Upper lobe of right lung (tissue), 1 donor: ENCODE measurements at regions not wholly inside any gene's neighbourhood (a gene's known extent, or its start where the extent isn't known, plus 50 kb on each side); places are given as distances from the start of the nearest gene placed in this dataset.

ENCODE experiments used
- ATAC-seq: fragments of 200-7000 bp; cut with Tn5 transposase; one replicate; pipeline ENCODE4 v1.9.1; 2020; ENCODE audit warnings: mild to moderate bottlenecking, moderate library complexity
- DNase-seq: peaks from one replicate; pipeline ENCODE4 v3.0.0-alpha.2; 2020
- H3K27ac ChIP-seq: fragments of 200-600 bp; one replicate; pipeline ENCODE4 v1.8.0; 2022
- H3K27me3 ChIP-seq: fragments of 200-600 bp; one replicate; pipeline ENCODE4 v1.8.0; 2022; ENCODE audit warnings: mild to moderate bottlenecking
- H3K36me3 ChIP-seq: fragments of 200-600 bp; one replicate; pipeline ENCODE4 v1.8.0; 2022
- H3K4me1 ChIP-seq: fragments of 200-600 bp; one replicate; pipeline ENCODE4 v1.8.0; 2022
- H3K4me3 ChIP-seq: fragments of 200-600 bp; one replicate; pipeline ENCODE4 v1.8.0; 2022; ENCODE audit warnings: mild to moderate bottlenecking
- H3K9me3 ChIP-seq: fragments of 200-600 bp; one replicate; pipeline ENCODE4 v1.8.0; 2022
- intact Hi-C: fragments of 100-400 bp; cut with DNase I; formaldehyde crosslinking; loops from one replicate; pipeline ENCODE4 v1.11.0; 2022
- TF ChIP-seq, protein P1 (sequence below): fragments of 200-600 bp; IDR thresholded peaks from one replicate; pipeline ENCODE4 v1.8.0; 2022; ENCODE audit warnings: antibody characterized with exemption
- donor health status: DM: no; HTN: yes; CAD: no; lungs with severe emphysema.

DNA sequence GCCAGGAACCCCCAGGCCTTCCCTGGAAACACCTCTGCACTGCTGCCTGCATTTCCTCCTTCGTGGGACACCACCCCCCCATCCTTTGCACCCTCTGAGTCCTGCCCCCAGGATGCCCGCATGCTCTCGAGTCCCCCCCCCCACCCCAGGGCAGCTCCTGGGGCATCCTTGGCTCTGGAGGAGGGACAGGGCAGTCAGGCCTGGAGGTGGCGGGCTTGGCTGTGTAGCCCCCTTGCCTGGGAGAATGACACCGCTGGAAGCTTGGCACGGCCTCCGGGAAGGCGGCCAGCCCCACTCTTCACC lies 98.9 kb upstream of the GSE1 start:
- H3K27me3 ChIP-seq, result no peaks in the 10 kb centered on the region
- ATAC-seq (no peak), DNase-seq (peak; percentile 89)
- intact Hi-C loops, result no loop called here
- TF ChIP-seq, protein P1, sequence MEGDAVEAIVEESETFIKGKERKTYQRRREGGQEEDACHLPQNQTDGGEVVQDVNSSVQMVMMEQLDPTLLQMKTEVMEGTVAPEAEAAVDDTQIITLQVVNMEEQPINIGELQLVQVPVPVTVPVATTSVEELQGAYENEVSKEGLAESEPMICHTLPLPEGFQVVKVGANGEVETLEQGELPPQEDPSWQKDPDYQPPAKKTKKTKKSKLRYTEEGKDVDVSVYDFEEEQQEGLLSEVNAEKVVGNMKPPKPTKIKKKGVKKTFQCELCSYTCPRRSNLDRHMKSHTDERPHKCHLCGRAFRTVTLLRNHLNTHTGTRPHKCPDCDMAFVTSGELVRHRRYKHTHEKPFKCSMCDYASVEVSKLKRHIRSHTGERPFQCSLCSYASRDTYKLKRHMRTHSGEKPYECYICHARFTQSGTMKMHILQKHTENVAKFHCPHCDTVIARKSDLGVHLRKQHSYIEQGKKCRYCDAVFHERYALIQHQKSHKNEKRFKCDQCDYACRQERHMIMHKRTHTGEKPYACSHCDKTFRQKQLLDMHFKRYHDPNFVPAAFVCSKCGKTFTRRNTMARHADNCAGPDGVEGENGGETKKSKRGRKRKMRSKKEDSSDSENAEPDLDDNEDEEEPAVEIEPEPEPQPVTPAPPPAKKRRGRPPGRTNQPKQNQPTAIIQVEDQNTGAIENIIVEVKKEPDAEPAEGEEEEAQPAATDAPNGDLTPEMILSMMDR, result no peak
- no peaks in the 10 kb centered on the region for H3K36me3 ChIP-seq
- H3K4me3 ChIP-seq, result no peak overlapping the region
- peak overlapping the region; percentile 85 for H3K27ac ChIP-seq
- H3K4me1 ChIP-seq, result peaks cover 23% of the 10 kb centered on the region
- H3K9me3 ChIP-seq, result no peaks in the 10 kb centered on the region

DNA sequence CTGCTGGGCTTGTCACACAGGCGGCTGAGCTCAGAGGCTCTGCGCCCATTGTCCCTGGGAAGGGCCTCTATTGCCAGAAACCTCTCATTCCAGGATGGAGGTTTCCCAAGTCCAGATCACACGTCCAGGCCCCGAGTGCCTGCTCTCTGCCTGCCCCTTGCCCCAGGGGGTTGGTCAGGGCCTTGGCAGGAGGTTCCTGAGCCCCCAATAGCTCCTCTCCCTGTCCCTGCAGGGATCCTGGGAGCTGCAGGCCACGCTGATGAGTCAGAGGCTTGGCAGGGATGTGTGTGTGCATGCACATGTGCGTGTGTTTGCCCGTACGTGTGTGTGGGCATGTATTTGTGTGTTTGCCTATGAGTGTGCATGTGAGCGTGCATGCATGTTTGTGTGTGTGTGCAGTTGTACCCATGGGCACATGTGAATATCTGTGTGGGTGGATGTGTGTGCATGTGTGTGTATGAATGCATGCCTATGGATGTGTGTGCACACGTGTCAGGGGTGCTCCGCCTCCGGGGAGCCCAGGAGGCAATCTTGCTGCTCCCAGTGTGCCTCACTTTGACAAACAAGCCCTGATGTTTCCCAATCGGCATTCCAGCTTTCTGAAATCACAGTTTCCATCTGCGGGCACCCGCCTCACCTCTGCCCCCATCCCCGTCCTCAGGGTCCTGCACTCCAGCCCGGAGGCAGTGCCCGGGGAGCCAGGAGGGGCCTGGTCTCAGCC lies 98.4 kb upstream of the GSE1 start:
- ATAC-seq, result peak; percentile 79
- Histone ChIP-seq H3K9me3 (no peaks in the 10 kb centered on the region), H3K36me3 (no peaks in the 10 kb centered on the region), H3K4me1 (peaks cover 23% of the 10 kb centered on the region), H3K27me3 (no peaks in the 10 kb centered on the region), H3K4me3 (no peak overlapping the region), H3K27ac (peak overlapping the region; percentile 85)
- peak; percentile 87 for DNase-seq
- intact Hi-C loops, result no loop called here
- TF ChIP-seq, protein P1, result peak; percentile 25

DNA sequence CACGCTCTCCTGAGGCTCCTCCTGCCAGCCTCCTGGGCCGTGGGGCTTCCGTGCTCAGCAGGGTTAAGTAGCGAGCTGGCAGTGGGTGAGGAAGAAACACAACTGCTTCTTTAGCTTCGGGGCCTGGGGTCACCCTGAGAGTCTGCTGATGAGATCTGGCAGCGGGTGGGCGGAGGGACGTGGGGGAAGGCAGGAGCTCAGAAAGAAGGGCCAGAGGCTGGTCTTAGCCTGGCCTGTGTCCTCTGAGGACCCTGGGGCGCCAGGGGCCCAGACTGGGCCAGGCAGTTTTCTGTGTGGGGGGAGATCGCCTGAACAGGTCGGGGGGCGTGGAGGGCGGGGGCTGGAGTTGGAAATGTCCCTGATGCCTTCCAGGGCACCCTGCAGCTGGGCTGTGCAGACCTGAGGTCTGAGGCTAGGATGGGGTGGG lies 97.8 kb upstream of the GSE1 start:
- ATAC-seq (no peak), DNase-seq (no peak)
- Histone ChIP-seq H3K36me3 (no peaks in the 10 kb centered on the region), H3K27me3 (no peaks in the 10 kb centered on the region), H3K4me1 (peaks cover 23% of the 10 kb centered on the region), H3K9me3 (no peaks in the 10 kb centered on the region), H3K4me3 (no peak overlapping the region), H3K27ac (peak overlapping the region; percentile 85)
- intact Hi-C loops, result no loop called here
- TF ChIP-seq, protein P1, result no peak

DNA sequence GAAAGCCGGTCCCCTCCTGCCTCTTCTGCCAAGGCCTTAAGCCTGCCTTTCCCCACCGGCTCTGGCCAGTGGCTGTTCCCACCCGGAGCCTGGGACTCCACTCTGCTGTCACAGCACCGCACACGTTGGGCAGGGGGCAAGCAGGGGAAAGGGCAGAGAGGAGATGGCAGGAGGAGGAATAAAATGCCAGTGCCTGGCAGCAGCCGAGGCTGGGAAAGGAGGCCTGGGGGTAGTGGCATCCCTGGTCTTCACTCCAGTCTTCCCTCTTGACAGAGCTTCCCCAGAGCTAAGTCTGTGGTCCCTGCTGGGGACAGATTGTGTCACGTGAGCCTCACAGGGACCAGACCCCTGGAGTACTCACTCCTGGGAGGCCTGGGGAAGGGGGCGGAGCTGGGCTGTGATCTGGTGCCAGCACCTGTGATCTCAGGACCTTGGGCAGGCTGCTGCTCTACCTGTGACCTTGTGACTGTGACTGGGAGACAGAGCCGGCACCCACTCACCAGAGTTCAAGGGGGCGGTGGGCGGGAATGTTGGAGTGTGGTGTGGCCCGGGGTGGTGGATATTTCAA lies 97.2 kb upstream of the GSE1 start:
- peak; percentile 88 for DNase-seq

DNA sequence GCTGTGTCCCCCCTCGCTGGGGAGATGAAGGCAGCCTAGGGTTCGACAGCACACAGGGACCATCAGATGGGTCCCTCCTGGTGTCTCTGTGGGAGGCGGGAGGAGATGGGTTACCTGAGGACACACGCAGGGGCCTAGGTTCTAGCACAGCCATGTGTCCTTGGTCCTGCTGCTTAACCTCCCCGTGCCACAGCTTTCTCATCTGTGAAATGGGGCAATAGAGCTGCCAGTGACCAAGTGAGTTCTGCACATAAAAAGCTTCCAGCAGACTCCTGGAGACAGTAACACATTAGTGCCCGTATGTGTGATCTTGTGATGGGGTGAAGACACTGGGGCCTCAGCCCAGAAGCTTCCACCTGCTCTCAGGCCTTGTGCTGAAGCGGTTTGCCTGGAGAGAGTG lies 96.0 kb upstream of the GSE1 start:
- H3K27me3 ChIP-seq, result no peaks in the 10 kb centered on the region
- H3K4me1 ChIP-seq, result peaks cover 40% of the 10 kb centered on the region
- TF ChIP-seq, protein P1, result no peak
- no peak overlapping the region for H3K27ac ChIP-seq
- H3K36me3 ChIP-seq, result no peaks in the 10 kb centered on the region
- DNase-seq (no peak), ATAC-seq (no peak)
- no peak overlapping the region for H3K4me3 ChIP-seq
- intact Hi-C loops, result no loop called here
- no peaks in the 10 kb centered on the region for H3K9me3 ChIP-seq

More for the DNA sequence above, 97.2 kb upstream of the GSE1 start:
- H3K36me3 ChIP-seq, result no peaks in the 10 kb centered on the region
- H3K4me3 ChIP-seq, result no peak overlapping the region
- H3K27ac ChIP-seq, result peak overlapping the region; percentile 85
- peak; percentile 53 for ATAC-seq
- TF ChIP-seq, protein P1, result no peak
- no peaks in the 10 kb centered on the region for H3K9me3 ChIP-seq
- intact Hi-C loops, result no loop called here
- peaks cover 28% of the 10 kb centered on the region for H3K4me1 ChIP-seq
- H3K27me3 ChIP-seq, result no peaks in the 10 kb centered on the region
